ENCODE measurements at regions not wholly inside any gene's neighbourhood (a gene's known extent, or its start where the extent isn't known, plus 50 kb on each side); places are given as distances from the start of the nearest gene placed in this dataset.
A peak's percentile ranks its signal among the peaks of the same experiment; 100 is the strongest.

- H3K4me3 Mint-ChIP-seq (ENCODE audit: low read depth, unreplicated experiment): no peak overlapping the region
- no peak overlapping the region for H3K27ac Mint-ChIP-seq (ENCODE audit: unreplicated experiment)
- H3K36me3 Mint-ChIP-seq (ENCODE audit: insufficient read depth, unreplicated experiment): no peaks in the 10 kb centered on the region
- no TSS peak for BruUV-seq (replicated peaks)
- no peak for DNase-seq
- peaks cover 8% of the 10 kb centered on the region for H3K4me1 Mint-ChIP-seq (ENCODE audit: low read depth, unreplicated experiment)
- TF ChIP-seq CTCF (IDR thresholded peaks at IDR 0.05; ENCODE audit: unreplicated experiment): no peak
- H3K27me3 Mint-ChIP-seq (ENCODE audit: unreplicated experiment): peaks cover 26% of the 10 kb centered on the region
- CTCF ChIA-PET: interaction anchor here (0.8 kb wide), 1 partner anchor 11 kb away, joined by 3 read pairs; no protein-coding TSS in a partner anchor
- intact Hi-C loops (cut with micrococcal nuclease; ENCODE audit: unreplicated experiment): no loop called here
- H3K9me3 Mint-ChIP-seq (ENCODE audit: low read depth, unreplicated experiment): no peaks in the 10 kb centered on the region
Measured at GRCh38 chr3:137061186-137061585, 103.4 kb downstream of the IL20RB start.

GRCh38 chr3:137062250-137062649, 104.5 kb downstream of the IL20RB start:
- no peaks in the 10 kb centered on the region for H3K9me3 Mint-ChIP-seq (ENCODE audit: low read depth, unreplicated experiment)
- intact Hi-C loops (cut with micrococcal nuclease; ENCODE audit: unreplicated experiment): no loop called here
- CTCF ChIA-PET: no interaction called here

GRCh38 chr3:137065381-137065780, 107.6 kb downstream of the IL20RB start:
- no peak for TF ChIP-seq CTCF (IDR thresholded peaks at IDR 0.05; ENCODE audit: unreplicated experiment)
- Mint-ChIP-seq H3K4me3 (ENCODE audit: low read depth, unreplicated experiment) (peak overlapping the region; percentile 17), H3K27me3 (ENCODE audit: unreplicated experiment) (peaks cover 34% of the 10 kb centered on the region), H3K36me3 (ENCODE audit: insufficient read depth, unreplicated experiment) (no peaks in the 10 kb centered on the region), H3K9me3 (ENCODE audit: low read depth, unreplicated experiment) (no peaks in the 10 kb centered on the region), H3K27ac (ENCODE audit: unreplicated experiment) (peak overlapping the region; percentile 9), H3K4me1 (ENCODE audit: low read depth, unreplicated experiment) (peaks cover 8% of the 10 kb centered on the region)
- BruUV-seq (replicated peaks): no TSS peak
- DNase-seq: peak; percentile 24
- intact Hi-C loops (cut with micrococcal nuclease; ENCODE audit: unreplicated experiment): no loop called here
- CTCF ChIA-PET: interaction anchor here (0.5 kb wide), 1 partner anchor 38 kb away, joined by 5 read pairs; no protein-coding TSS in a partner anchor

More at GRCh38 chr3:137062250-137062649, 104.5 kb downstream of the IL20RB start:
- no peak for TF ChIP-seq CTCF (IDR thresholded peaks at IDR 0.05; ENCODE audit: unreplicated experiment)
- Mint-ChIP-seq H3K27me3 (ENCODE audit: unreplicated experiment) (peaks cover 26% of the 10 kb centered on the region), H3K27ac (ENCODE audit: unreplicated experiment) (no peak overlapping the region), H3K4me3 (ENCODE audit: low read depth, unreplicated experiment) (no peak overlapping the region), H3K36me3 (ENCODE audit: insufficient read depth, unreplicated experiment) (no peaks in the 10 kb centered on the region), H3K4me1 (ENCODE audit: low read depth, unreplicated experiment) (peaks cover 8% of the 10 kb centered on the region)
- no peak for DNase-seq
- BruUV-seq (replicated peaks): no TSS peak

GRCh38 chr3:137066092-137066491, 108.3 kb downstream of the IL20RB start:
- CTCF ChIA-PET: no interaction called here
- no peaks in the 10 kb centered on the region for H3K36me3 Mint-ChIP-seq (ENCODE audit: insufficient read depth, unreplicated experiment)
- peaks cover 30% of the 10 kb centered on the region for H3K27me3 Mint-ChIP-seq (ENCODE audit: unreplicated experiment)
- H3K4me3 Mint-ChIP-seq (ENCODE audit: low read depth, unreplicated experiment): no peak overlapping the region
- BruUV-seq (replicated peaks): no TSS peak
- no peak for DNase-seq
- no peak overlapping the region for H3K27ac Mint-ChIP-seq (ENCODE audit: unreplicated experiment)
- H3K9me3 Mint-ChIP-seq (ENCODE audit: low read depth, unreplicated experiment): no peaks in the 10 kb centered on the region
- intact Hi-C loops (cut with micrococcal nuclease; ENCODE audit: unreplicated experiment): no loop called here
- no peak for TF ChIP-seq CTCF (IDR thresholded peaks at IDR 0.05; ENCODE audit: unreplicated experiment)
- H3K4me1 Mint-ChIP-seq (ENCODE audit: low read depth, unreplicated experiment): peaks cover 8% of the 10 kb centered on the region

Measured in Calu3 (cell line).